ENCODE measurements at regions not wholly inside any gene's neighbourhood (a gene's known extent, or its start where the extent isn't known, plus 50 kb on each side); places are given as distances from the start of the nearest gene placed in this dataset.

GRCh38 chr11:32012049-32012448 lies 78.8 kb upstream of the RCN1 start:
- Histone ChIP-seq H3T11ph (ENCODE audit: low read length) (no peak overlapping the region), H2AK5ac (ENCODE audit: insufficient read length, low read length) (no peak overlapping the region), H3K4ac (ENCODE audit: low read depth, low read length) (no peak overlapping the region), H3K4me1 (ENCODE audit: insufficient read depth, low read length) (no peaks in the 10 kb centered on the region), H3K18ac (ENCODE audit: insufficient read length, low read depth, low read length) (no peak overlapping the region), H4K91ac (ENCODE audit: insufficient read length, low read depth, low read length) (no peak overlapping the region), H2BK5ac (ENCODE audit: insufficient read length, low read length) (no peak overlapping the region), H3K9ac (ENCODE audit: extremely low read depth, insufficient read length, low read length) (no peak overlapping the region), H3K79me1 (ENCODE audit: insufficient read depth, low read depth, low read length, poor library complexity, severe bottlenecking) (no peaks in the 10 kb centered on the region), H3K14ac (ENCODE audit: insufficient read depth, low read length) (no peak overlapping the region), H4K5ac (ENCODE audit: insufficient read length, low read depth, low read length) (no peak overlapping the region), H3K23ac (ENCODE audit: insufficient read length, low read depth, low read length) (no peak overlapping the region), H2BK120ac (ENCODE audit: low read depth, low read length, poor library complexity, severe bottlenecking) (no peak overlapping the region), H2BK15ac (ENCODE audit: low read depth, low read length) (no peak overlapping the region), H3K4me2 (ENCODE audit: insufficient read depth, insufficient read length, low read length) (no peak overlapping the region), H2BK12ac (ENCODE audit: insufficient read length, low read depth, low read length) (no peak overlapping the region), H3K9me3 (ENCODE audit: control insufficient read depth, low read depth, low read length) (no peaks in the 10 kb centered on the region), H4K8ac (replicated peaks; ENCODE audit: insufficient read length, low read depth, low read length) (no peak overlapping the region), H4K20me1 (ENCODE audit: control insufficient read depth, insufficient read depth, insufficient read length) (no peaks in the 10 kb centered on the region), H3K56ac (ENCODE audit: insufficient read length, low read depth, low read length) (no peak overlapping the region), H3K27ac (ENCODE audit: insufficient read length, low read depth, low read length) (no peak overlapping the region), H2BK20ac (ENCODE audit: low read depth, low read length, poor library complexity, severe bottlenecking) (no peak overlapping the region), H3K27me3 (ENCODE audit: insufficient read depth, low read length) (no peaks in the 10 kb centered on the region), H2AFZ (ENCODE audit: low read length) (no peak overlapping the region), H3K79me2 (ENCODE audit: insufficient read depth, low read length) (no peaks in the 10 kb centered on the region), H3K23me2 (ENCODE audit: insufficient read length, low read depth, low read length, poor library complexity, severe bottlenecking) (no peaks in the 10 kb centered on the region)
- TF ChIP-seq CTCF (conservative IDR thresholded peaks at IDR 0.05) = no peak
- H3K4me1 Mint-ChIP-seq = peaks cover 9 to 12% of the 10 kb centered on the region in 2 experiments
- H3K27me3 Mint-ChIP-seq (ENCODE audit: low read depth) = peaks cover 2% of the 10 kb centered on the region; the same call in 1 of the 2 replicates
- DNase-seq = no peak
- no peak overlapping the region for H3K4me3 Mint-ChIP-seq
- peaks cover 0 to 2% of the 10 kb centered on the region in 2 experiments; a peak in 2 of 5 replicates for H3K9me3 Mint-ChIP-seq
- no peak overlapping the region for H3K27ac Mint-ChIP-seq
- H3K36me3 Mint-ChIP-seq (ENCODE audit: insufficient read depth in 1 of 3, low read depth in 3 of 3) = peaks cover 0 to 3% (median 0%) of the 10 kb centered on the region in 3 experiments; a peak in 1 of 7 replicates
- WGBS (ENCODE audit: extremely low coverage, insufficient read length, low lambda C conversion rate) = no CpG with 5 or more reads among the region's 6 CpGs
